ENCODE measurements at regions not wholly inside any gene's neighbourhood (a gene's known extent, or its start where the extent isn't known, plus 50 kb on each side); places are given as distances from the start of the nearest gene placed in this dataset.

GRCh38 chr10:1872151-1872726 lies 134.9 kb upstream of the ADARB2 start:
- Mint-ChIP-seq H3K36me3 (ENCODE audit: insufficient read depth in 1 of 3, low read depth in 3 of 3) (peaks cover 0 to 4% (median 0%) of the 10 kb centered on the region in 3 experiments; a peak in 1 of 7 replicates), H3K4me1 (peaks cover 0 to 5% of the 10 kb centered on the region in 2 experiments; a peak in 3 of 4 replicates), H3K9me3 (peaks cover 6 to 12% of the 10 kb centered on the region in 2 experiments; a peak in 4 of 5 replicates), H3K4me3 (no peak overlapping the region), H3K27me3 (ENCODE audit: low read depth) (peaks cover 14% of the 10 kb centered on the region), H3K27ac (no peak overlapping the region; a peak in 1 of 7 replicates)
- no peak overlapping the region for H3K23ac ChIP-seq (ENCODE audit: insufficient read length, low read depth, low read length)
- H3T11ph ChIP-seq (ENCODE audit: low read length) = no peak overlapping the region
- H4K8ac ChIP-seq (replicated peaks; ENCODE audit: insufficient read length, low read depth, low read length) = no peak overlapping the region
- no peak overlapping the region for H3K27ac ChIP-seq (ENCODE audit: insufficient read length, low read depth, low read length)
- no peaks in the 10 kb centered on the region for H3K27me3 ChIP-seq (ENCODE audit: insufficient read depth, low read length)
- H2BK5ac ChIP-seq (ENCODE audit: insufficient read length, low read length) = no peak overlapping the region
- H3K23me2 ChIP-seq (ENCODE audit: insufficient read length, low read depth, low read length, poor library complexity, severe bottlenecking) = no peaks in the 10 kb centered on the region
- no peaks in the 10 kb centered on the region for H3K79me1 ChIP-seq (ENCODE audit: insufficient read depth, low read depth, low read length, poor library complexity, severe bottlenecking)
- no peak overlapping the region for H2AK5ac ChIP-seq (ENCODE audit: insufficient read length, low read length)
- no peak overlapping the region for H4K5ac ChIP-seq (ENCODE audit: insufficient read length, low read depth, low read length)
- no peak overlapping the region for H2AFZ ChIP-seq (ENCODE audit: low read length)
- H2BK15ac ChIP-seq (ENCODE audit: low read depth, low read length) = no peak overlapping the region
- H3K14ac ChIP-seq (ENCODE audit: insufficient read depth, low read length) = no peak overlapping the region
- no peak overlapping the region for H3K4me2 ChIP-seq (ENCODE audit: insufficient read depth, insufficient read length, low read length)
- no peaks in the 10 kb centered on the region for H3K4me1 ChIP-seq (ENCODE audit: insufficient read depth, low read length)
- H3K18ac ChIP-seq (ENCODE audit: insufficient read length, low read depth, low read length) = no peak overlapping the region
- no CpG with 5 or more reads among the region's 7 CpGs for WGBS (ENCODE audit: extremely low coverage, insufficient read length, low lambda C conversion rate)
- no peak overlapping the region for H2BK12ac ChIP-seq (ENCODE audit: insufficient read length, low read depth, low read length)
- H3K79me2 ChIP-seq (ENCODE audit: insufficient read depth, low read length) = no peaks in the 10 kb centered on the region
- no peak overlapping the region for H3K4ac ChIP-seq (ENCODE audit: low read depth, low read length)
- H3K9me3 ChIP-seq (ENCODE audit: control insufficient read depth, low read depth, low read length) = no peaks in the 10 kb centered on the region
- H3K9ac ChIP-seq (ENCODE audit: extremely low read depth, insufficient read length, low read length) = no peak overlapping the region
- no peak overlapping the region for H4K91ac ChIP-seq (ENCODE audit: insufficient read length, low read depth, low read length)
- H2BK20ac ChIP-seq (ENCODE audit: low read depth, low read length, poor library complexity, severe bottlenecking) = no peak overlapping the region
- H4K20me1 ChIP-seq (ENCODE audit: control insufficient read depth, insufficient read depth, insufficient read length) = no peaks in the 10 kb centered on the region
- no peak overlapping the region for H3K56ac ChIP-seq (ENCODE audit: insufficient read length, low read depth, low read length)
- H2BK120ac ChIP-seq (ENCODE audit: low read depth, low read length, poor library complexity, severe bottlenecking) = no peak overlapping the region
- DNase-seq = no peak
- TF ChIP-seq CTCF (conservative IDR thresholded peaks at IDR 0.05) = no peak
